SK-N-SH treated with all-trans-retinoic acid at 6 μM for 48 hours (cell line): ENCODE measurements at regions not wholly inside any gene's neighbourhood (a gene's known extent, or its start where the extent isn't known, plus 50 kb on each side); places are given as distances from the start of the nearest gene placed in this dataset.

ENCODE experiments used
- SNAI2 ChIP-seq: fragments of 250-450 bp; sonication (Bioruptor Pico); IDR thresholded peaks from 2 replicates; pipeline ENCODE4 v1.5.0; 2020; ENCODE audit warnings: mild to moderate bottlenecking, moderate library complexity
- TCF4 ChIP-seq: fragments of 250-450 bp; sonication (Bioruptor Pico); IDR thresholded peaks from 2 replicates; pipeline ENCODE4 v1.8.0; 2021; ENCODE audit warnings: mild to moderate bottlenecking, moderate library complexity, borderline replicate concordance
- TOX ChIP-seq: fragments of 250-450 bp; sonication (Bioruptor Pico); IDR thresholded peaks from 2 replicates; pipeline ENCODE4 v1.8.0; 2021; ENCODE audit warnings: mild to moderate bottlenecking, moderate library complexity, borderline replicate concordance
- ZFP30 ChIP-seq: fragments of 450-650 bp; formaldehyde crosslinking; IDR thresholded peaks from 2 replicates; pipeline ENCODE4 v1.5.0; 2022; ENCODE audit warnings: mild to moderate bottlenecking, moderate library complexity
- TF ChIP-seq, protein P1 (sequence below): fragments of 250-450 bp; sonication (Bioruptor Pico); IDR thresholded peaks from 2 replicates; pipeline ENCODE4 v1.8.0; 2021; ENCODE audit warnings: low read depth, mild to moderate bottlenecking, moderate library complexity, borderline replicate concordance

- TF ChIP-seq TCF4 (CRISPR knock-in tag) (no peak), SNAI2 (CRISPR knock-in tag) (no peak), ZFP30 (CRISPR knock-in tag) (no peak), TOX (no peak)
- TF ChIP-seq, protein P1, sequence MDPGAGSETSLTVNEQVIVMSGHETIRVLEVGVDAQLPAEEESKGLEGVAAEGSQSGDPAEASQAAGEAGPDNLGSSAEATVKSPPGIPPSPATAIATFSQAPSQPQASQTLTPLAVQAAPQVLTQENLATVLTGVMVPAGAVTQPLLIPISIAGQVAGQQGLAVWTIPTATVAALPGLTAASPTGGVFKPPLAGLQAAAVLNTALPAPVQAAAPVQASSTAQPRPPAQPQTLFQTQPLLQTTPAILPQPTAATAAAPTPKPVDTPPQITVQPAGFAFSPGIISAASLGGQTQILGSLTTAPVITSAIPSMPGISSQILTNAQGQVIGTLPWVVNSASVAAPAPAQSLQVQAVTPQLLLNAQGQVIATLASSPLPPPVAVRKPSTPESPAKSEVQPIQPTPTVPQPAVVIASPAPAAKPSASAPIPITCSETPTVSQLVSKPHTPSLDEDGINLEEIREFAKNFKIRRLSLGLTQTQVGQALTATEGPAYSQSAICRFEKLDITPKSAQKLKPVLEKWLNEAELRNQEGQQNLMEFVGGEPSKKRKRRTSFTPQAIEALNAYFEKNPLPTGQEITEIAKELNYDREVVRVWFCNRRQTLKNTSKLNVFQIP (CRISPR knock-in tag): no peak
Measured at GRCh38 chr3:150278843-150279381, 129.2 kb upstream of the TSC22D2 start.
